PFSK-1 (cell line): ENCODE measurements at regions not wholly inside any gene's neighbourhood (a gene's known extent, or its start where the extent isn't known, plus 50 kb on each side); places are given as distances from the start of the nearest gene placed in this dataset.

ENCODE experiments used
- POLR2AphosphoS5 ChIP-seq: IDR thresholded peaks from 2 replicates; pipeline ENCODE4 v1.6.1; 2012; ENCODE audit warnings: low read depth, mild to moderate bottlenecking, control low read depth, low read length, moderate library complexity
- TAF1 ChIP-seq: IDR thresholded peaks from 2 replicates; pipeline ENCODE4 v1.6.1; 2012; ENCODE audit warnings: low read length, control low read depth, borderline replicate concordance; ENCODE audit not compliant: insufficient read depth
- TF ChIP-seq, protein P1 (sequence below), 2 experiments: IDR thresholded peaks; 2 replicates each; pipeline versions ENCODE4 v1.6.1 to v1.8.0; 2011 to 2012; ENCODE audit warnings: low read depth in 2 of 2, low read length in 2 of 2, control low read depth in 1 of 2, inconsistent platforms in 1 of 2, mild to moderate bottlenecking in 1 of 2, moderate library complexity in 1 of 2; ENCODE audit not compliant: insufficient read depth in 1 of 2

DNA sequence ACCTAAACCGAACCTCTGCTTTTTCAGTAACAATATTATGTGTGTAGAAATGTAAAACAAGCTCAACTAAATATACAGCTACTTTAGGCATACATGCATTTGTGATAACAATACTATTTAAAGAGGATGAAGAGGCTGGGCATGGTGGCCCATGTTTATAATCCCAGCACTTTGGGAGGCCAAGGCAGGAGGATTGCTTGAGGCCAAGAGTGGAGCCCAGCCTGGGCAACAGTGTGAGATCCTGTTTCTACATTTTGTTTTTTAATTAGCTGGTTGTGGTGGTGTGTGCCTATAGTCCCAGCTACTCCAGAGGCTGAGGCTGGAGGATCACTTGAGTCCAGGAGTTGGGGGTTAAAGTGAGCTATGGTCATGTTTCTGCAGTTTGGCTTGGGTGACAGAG, 73.6 kb upstream of the LYPLAL1 start:
- no peak for TF ChIP-seq POLR2AphosphoS5
- no peak for TF ChIP-seq TAF1
- TF ChIP-seq, protein P1, sequence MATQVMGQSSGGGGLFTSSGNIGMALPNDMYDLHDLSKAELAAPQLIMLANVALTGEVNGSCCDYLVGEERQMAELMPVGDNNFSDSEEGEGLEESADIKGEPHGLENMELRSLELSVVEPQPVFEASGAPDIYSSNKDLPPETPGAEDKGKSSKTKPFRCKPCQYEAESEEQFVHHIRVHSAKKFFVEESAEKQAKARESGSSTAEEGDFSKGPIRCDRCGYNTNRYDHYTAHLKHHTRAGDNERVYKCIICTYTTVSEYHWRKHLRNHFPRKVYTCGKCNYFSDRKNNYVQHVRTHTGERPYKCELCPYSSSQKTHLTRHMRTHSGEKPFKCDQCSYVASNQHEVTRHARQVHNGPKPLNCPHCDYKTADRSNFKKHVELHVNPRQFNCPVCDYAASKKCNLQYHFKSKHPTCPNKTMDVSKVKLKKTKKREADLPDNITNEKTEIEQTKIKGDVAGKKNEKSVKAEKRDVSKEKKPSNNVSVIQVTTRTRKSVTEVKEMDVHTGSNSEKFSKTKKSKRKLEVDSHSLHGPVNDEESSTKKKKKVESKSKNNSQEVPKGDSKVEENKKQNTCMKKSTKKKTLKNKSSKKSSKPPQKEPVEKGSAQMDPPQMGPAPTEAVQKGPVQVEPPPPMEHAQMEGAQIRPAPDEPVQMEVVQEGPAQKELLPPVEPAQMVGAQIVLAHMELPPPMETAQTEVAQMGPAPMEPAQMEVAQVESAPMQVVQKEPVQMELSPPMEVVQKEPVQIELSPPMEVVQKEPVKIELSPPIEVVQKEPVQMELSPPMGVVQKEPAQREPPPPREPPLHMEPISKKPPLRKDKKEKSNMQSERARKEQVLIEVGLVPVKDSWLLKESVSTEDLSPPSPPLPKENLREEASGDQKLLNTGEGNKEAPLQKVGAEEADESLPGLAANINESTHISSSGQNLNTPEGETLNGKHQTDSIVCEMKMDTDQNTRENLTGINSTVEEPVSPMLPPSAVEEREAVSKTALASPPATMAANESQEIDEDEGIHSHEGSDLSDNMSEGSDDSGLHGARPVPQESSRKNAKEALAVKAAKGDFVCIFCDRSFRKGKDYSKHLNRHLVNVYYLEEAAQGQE (IDR thresholded peaks at IDR 0.05; ENCODE audit: insufficient read depth in 1 of 2, low read depth in 2 of 2, low read length in 2 of 2): no peak
